GM12878 (cell line): ENCODE measurements at regions not wholly inside any gene's neighbourhood (a gene's known extent, or its start where the extent isn't known, plus 50 kb on each side); places are given as distances from the start of the nearest gene placed in this dataset.

Experiments
- ATAC-seq: fragments of 200-7000 bp; cut with Tn5 transposase; 3 replicates; pipeline ENCODE4 v1.9.1; 2020; ENCODE audit warnings: mild to moderate bottlenecking, moderate library complexity
- BruUV-seq: library from RNA; stranded (reverse); fragments of 400-500 nt; replicated peaks from 2 replicates; lab custom pipeline; 2021; lab: Mats Ljungman, UMichigan
- CTCF ChIA-PET: fragments of 300-600 bp; sonication (Branson Sonifier 250); formaldehyde crosslinking; extraction: SDS; loops from one replicate; lab custom pipeline; 2021; ENCODE audit warnings: inconsistent platforms; lab: Yijun Ruan, JAX
- POLR2A ChIA-PET: fragments of 350-600 bp; formaldehyde crosslinking; extraction: SDS; loops from one replicate; lab custom pipeline; 2021; ENCODE audit warnings: inconsistent platforms; lab: Charles Lee
- RAD21 ChIA-PET: fragments of 300-600 bp; sonication (Branson Sonifier 250); formaldehyde crosslinking; loops from one replicate; lab custom pipeline; 2023; ENCODE audit warnings: antibody characterized with exemption; ENCODE audit not compliant: unreplicated experiment; lab: Charles Lee
- SMC1A ChIA-PET: fragments of 300-600 bp; sonication (Branson Sonifier 250); formaldehyde crosslinking; loops from one replicate; lab custom pipeline; 2023; ENCODE audit not compliant: unreplicated experiment, uncharacterized antibody; lab: Charles Lee
- DNase-seq: peaks from one replicate; pipeline ENCODE4 v3.0.0-alpha.2; 2011; ENCODE audit warnings: low read depth, low spot score
- FAIRE-seq: peaks from 3 replicates; lab custom pipeline; 2011; peaks lifted over from hg19 to GRCh38; lab: Jason Lieb, UNC
- H2AFZ ChIP-seq: 2 replicates; pipeline ENCODE4 v1.6.0; 2011; ENCODE audit warnings: low read depth, low read length, control low read depth; ENCODE audit not compliant: control insufficient read depth
- H3K27ac ChIP-seq: 2 replicates; pipeline ENCODE4 v1.5.1; 2011; ENCODE audit warnings: control low read depth; ENCODE audit not compliant: control insufficient read depth, insufficient read depth
- H3K27me3 ChIP-seq, 2 experiments: replicated peaks in 1 of 2; 2 replicates each; pipeline versions ENCODE4 v1.6.0 to v1.6.1; 2011; ENCODE audit warnings: low read length in 1 of 2; ENCODE audit not compliant: control insufficient read depth in 2 of 2, insufficient read depth in 2 of 2
- H3K36me3 ChIP-seq, 2 experiments: 2 replicates each; pipeline ENCODE4 v1.5.1; 2011; ENCODE audit warnings: low read length in 1 of 2; ENCODE audit not compliant: control insufficient read depth in 2 of 2, insufficient read depth in 2 of 2
- H3K4me1 ChIP-seq: 2 replicates; pipeline ENCODE4 v1.6.1; 2011; ENCODE audit warnings: mild to moderate bottlenecking, low read length, moderate library complexity, mixed read lengths; ENCODE audit not compliant: control insufficient read depth, insufficient read depth
- H3K4me2 ChIP-seq: 2 replicates; pipeline ENCODE4 v1.6.0; 2011; ENCODE audit warnings: control low read depth; ENCODE audit not compliant: control insufficient read depth, insufficient read depth
- H3K4me3 ChIP-seq: fragments of 200-600 bp; sonication (generic); 2 replicates; pipeline ENCODE4 v1.5.1; 2016
- H3K79me2 ChIP-seq: 2 replicates; pipeline ENCODE4 v1.6.0; 2011; ENCODE audit warnings: low read length; ENCODE audit not compliant: control insufficient read depth, insufficient read depth
- H3K9ac ChIP-seq: 2 replicates; pipeline ENCODE4 v1.8.0; 2011; ENCODE audit warnings: low read length, control low read depth, mixed read lengths; ENCODE audit not compliant: control insufficient read depth, insufficient read depth
- H3K9me3 ChIP-seq: replicated peaks from 3 replicates; pipeline ENCODE4 v1.5.1; 2011; ENCODE audit warnings: mild to moderate bottlenecking, low read length; ENCODE audit not compliant: control insufficient read depth, insufficient read depth
- H4K20me1 ChIP-seq: 2 replicates; pipeline ENCODE4 v1.6.0; 2011; ENCODE audit not compliant: control insufficient read depth, insufficient read depth
- CEBPB ChIP-seq, 2 experiments: fragments of 150-350 bp in 1 of 2; IDR thresholded peaks; 2 replicates each; pipeline ENCODE4 v1.6.1; 2012 to 2014; ENCODE audit warnings: low read depth in 2 of 2, low read length in 2 of 2, borderline replicate concordance in 1 of 2, inconsistent platforms in 1 of 2
- CHD1 ChIP-seq: IDR thresholded peaks from 2 replicates; pipeline ENCODE4 v1.6.1; 2012; ENCODE audit warnings: low read depth, low read length, improper control_type of control experiment
- MYB ChIP-seq: fragments of 150-350 bp; IDR thresholded peaks from 2 replicates; pipeline ENCODE4 v1.6.1; 2014; ENCODE audit warnings: mild to moderate bottlenecking, low read depth, low read length, borderline replicate concordance
- MYC ChIP-seq: IDR thresholded peaks from 2 replicates; pipeline ENCODE4 v1.6.1; 2011; ENCODE audit warnings: mild to moderate bottlenecking, low read length, moderate library complexity, inconsistent platforms; ENCODE audit not compliant: insufficient read depth, insufficient replicate concordance, insufficient read length, severe bottlenecking
- NFXL1 ChIP-seq: fragments of 450-650 bp; IDR thresholded peaks from 2 replicates; pipeline ENCODE4 v1.6.1; 2017; ENCODE audit warnings: antibody characterized with exemption, mild to moderate bottlenecking, borderline replicate concordance
- NFYB ChIP-seq: IDR thresholded peaks from 2 replicates; pipeline ENCODE4 v1.6.1; 2011; ENCODE audit warnings: low read depth, mild to moderate bottlenecking, low read length, improper control_type of control experiment, moderate library complexity; ENCODE audit not compliant: insufficient read depth
- POLR2AphosphoS2 ChIP-seq: IDR thresholded peaks from 2 replicates; pipeline ENCODE4 v1.6.1; 2011; ENCODE audit warnings: low read depth, mild to moderate bottlenecking, low read length, improper control_type of control experiment, moderate library complexity
- STAT1 ChIP-seq: fragments of 450-650 bp; conservative IDR thresholded peaks from 2 replicates; pipeline ENCODE4 v1.6.1; 2014; ENCODE audit warnings: antibody characterized with exemption, mild to moderate bottlenecking
- STAT3 ChIP-seq: IDR thresholded peaks from 2 replicates; pipeline ENCODE4 v1.6.1; 2011; ENCODE audit warnings: low read depth, low read length, improper control_type of control experiment
- ZZZ3 ChIP-seq: IDR thresholded peaks from 2 replicates; pipeline ENCODE4 v1.6.1; 2011; ENCODE audit warnings: low read depth; ENCODE audit not compliant: control insufficient read depth, insufficient read length
- WGBS: methylation state at CpG from one replicate; pipeline ENCODE4 v1.1.6; 2016; ENCODE audit warnings: low lambda C conversion rate; ENCODE audit not compliant: insufficient replicate concordance, insufficient coverage; ENCODE audit errors: missing lambda C conversion rate; 5-methylcytosine and 5-hydroxymethylcytosine counted together
- in situ Hi-C: fragments of 300-500 bp; cut with MboI; formaldehyde crosslinking; loops from 9 replicates; pipeline ENCODE4 v1.14.3; 2018; ENCODE audit warnings: mixed read lengths
- intact Hi-C: fragments of 100-400 bp; cut with micrococcal nuclease; formaldehyde crosslinking; loops from one replicate; pipeline ENCODE4 v1.14.2; 2022; ENCODE audit not compliant: unreplicated experiment
- TF ChIP-seq, protein P1 (sequence below): IDR thresholded peaks from 2 replicates; pipeline ENCODE4 v1.6.1; 2012; ENCODE audit warnings: improper control_type of control experiment, low read depth, low read length; ENCODE audit not compliant: insufficient replicate concordance
- TF ChIP-seq, protein P2 (sequence below): IDR thresholded peaks from 2 replicates; pipeline ENCODE4 v1.6.1; 2012; ENCODE audit warnings: low read depth, low read length, improper control_type of control experiment
- TF ChIP-seq, protein P3 (sequence below): fragments of 450-650 bp; IDR thresholded peaks from 2 replicates; pipeline ENCODE4 v1.6.1; 2016; ENCODE audit warnings: mild to moderate bottlenecking

DNA sequence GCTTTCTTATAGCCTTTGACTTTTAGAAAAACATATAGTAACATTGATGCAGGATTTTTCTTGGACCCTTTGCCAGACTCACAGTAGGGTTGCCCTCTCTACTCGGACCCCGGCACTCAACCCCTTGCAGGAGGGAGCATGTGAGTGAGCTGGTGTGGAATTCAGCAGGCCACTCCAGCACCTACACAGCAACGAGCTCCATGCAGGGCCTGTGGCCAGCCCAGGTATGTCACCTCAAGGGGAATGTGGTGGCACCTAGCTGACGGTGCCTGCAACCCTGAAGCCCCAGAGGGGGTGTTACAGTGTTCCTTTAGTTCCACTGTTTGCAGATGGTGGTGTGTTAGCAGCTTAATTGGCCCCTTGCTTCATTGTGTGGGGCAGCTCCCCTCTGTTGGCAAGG is 414.9 kb downstream of the KCNJ2 start:
- no peaks in the 10 kb centered on the region for H3K4me1 ChIP-seq

More for the DNA sequence above, 414.9 kb downstream of the KCNJ2 start:
- Histone ChIP-seq H3K4me2 (no peak overlapping the region), H2AFZ (no peak overlapping the region), H3K79me2 (no peaks in the 10 kb centered on the region), H3K9me3 (no peaks in the 10 kb centered on the region), H3K27me3 (no peaks in the 10 kb centered on the region), H4K20me1 (no peaks in the 10 kb centered on the region), H3K4me3 (no peak overlapping the region), H3K9ac (no peak overlapping the region), H3K27ac (no peak overlapping the region), H3K36me3 (no peaks in the 10 kb centered on the region)
- ChIA-PET RAD21 (no interaction called here), CTCF (no interaction called here), SMC1A (no interaction called here), POLR2A (no interaction called here)
- in situ Hi-C loops: no loop called here
- WGBS: 2% methylated on average over 4 of the region's 4 CpGs
- no peak for DNase-seq
- TF ChIP-seq, protein P1, sequence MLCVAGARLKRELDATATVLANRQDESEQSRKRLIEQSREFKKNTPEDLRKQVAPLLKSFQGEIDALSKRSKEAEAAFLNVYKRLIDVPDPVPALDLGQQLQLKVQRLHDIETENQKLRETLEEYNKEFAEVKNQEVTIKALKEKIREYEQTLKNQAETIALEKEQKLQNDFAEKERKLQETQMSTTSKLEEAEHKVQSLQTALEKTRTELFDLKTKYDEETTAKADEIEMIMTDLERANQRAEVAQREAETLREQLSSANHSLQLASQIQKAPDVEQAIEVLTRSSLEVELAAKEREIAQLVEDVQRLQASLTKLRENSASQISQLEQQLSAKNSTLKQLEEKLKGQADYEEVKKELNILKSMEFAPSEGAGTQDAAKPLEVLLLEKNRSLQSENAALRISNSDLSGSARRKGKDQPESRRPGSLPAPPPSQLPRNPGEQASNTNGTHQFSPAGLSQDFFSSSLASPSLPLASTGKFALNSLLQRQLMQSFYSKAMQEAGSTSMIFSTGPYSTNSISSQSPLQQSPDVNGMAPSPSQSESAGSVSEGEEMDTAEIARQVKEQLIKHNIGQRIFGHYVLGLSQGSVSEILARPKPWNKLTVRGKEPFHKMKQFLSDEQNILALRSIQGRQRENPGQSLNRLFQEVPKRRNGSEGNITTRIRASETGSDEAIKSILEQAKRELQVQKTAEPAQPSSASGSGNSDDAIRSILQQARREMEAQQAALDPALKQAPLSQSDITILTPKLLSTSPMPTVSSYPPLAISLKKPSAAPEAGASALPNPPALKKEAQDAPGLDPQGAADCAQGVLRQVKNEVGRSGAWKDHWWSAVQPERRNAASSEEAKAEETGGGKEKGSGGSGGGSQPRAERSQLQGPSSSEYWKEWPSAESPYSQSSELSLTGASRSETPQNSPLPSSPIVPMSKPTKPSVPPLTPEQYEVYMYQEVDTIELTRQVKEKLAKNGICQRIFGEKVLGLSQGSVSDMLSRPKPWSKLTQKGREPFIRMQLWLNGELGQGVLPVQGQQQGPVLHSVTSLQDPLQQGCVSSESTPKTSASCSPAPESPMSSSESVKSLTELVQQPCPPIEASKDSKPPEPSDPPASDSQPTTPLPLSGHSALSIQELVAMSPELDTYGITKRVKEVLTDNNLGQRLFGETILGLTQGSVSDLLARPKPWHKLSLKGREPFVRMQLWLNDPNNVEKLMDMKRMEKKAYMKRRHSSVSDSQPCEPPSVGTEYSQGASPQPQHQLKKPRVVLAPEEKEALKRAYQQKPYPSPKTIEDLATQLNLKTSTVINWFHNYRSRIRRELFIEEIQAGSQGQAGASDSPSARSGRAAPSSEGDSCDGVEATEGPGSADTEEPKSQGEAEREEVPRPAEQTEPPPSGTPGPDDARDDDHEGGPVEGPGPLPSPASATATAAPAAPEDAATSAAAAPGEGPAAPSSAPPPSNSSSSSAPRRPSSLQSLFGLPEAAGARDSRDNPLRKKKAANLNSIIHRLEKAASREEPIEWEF: no peak
- TF ChIP-seq STAT1: no peak
- TF ChIP-seq CHD1: no peak
- no peak for TF ChIP-seq ZZZ3
- TF ChIP-seq CEBPB (IDR thresholded peaks at IDR 0.05; ENCODE audit: borderline replicate concordance in 1 of 2, low read depth in 2 of 2, low read length in 2 of 2): no peak
- no peak for TF ChIP-seq MYC
- TF ChIP-seq, protein P2, sequence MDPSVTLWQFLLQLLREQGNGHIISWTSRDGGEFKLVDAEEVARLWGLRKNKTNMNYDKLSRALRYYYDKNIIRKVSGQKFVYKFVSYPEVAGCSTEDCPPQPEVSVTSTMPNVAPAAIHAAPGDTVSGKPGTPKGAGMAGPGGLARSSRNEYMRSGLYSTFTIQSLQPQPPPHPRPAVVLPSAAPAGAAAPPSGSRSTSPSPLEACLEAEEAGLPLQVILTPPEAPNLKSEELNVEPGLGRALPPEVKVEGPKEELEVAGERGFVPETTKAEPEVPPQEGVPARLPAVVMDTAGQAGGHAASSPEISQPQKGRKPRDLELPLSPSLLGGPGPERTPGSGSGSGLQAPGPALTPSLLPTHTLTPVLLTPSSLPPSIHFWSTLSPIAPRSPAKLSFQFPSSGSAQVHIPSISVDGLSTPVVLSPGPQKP: no peak
- no peak for TF ChIP-seq NFYB
- TF ChIP-seq, protein P3, sequence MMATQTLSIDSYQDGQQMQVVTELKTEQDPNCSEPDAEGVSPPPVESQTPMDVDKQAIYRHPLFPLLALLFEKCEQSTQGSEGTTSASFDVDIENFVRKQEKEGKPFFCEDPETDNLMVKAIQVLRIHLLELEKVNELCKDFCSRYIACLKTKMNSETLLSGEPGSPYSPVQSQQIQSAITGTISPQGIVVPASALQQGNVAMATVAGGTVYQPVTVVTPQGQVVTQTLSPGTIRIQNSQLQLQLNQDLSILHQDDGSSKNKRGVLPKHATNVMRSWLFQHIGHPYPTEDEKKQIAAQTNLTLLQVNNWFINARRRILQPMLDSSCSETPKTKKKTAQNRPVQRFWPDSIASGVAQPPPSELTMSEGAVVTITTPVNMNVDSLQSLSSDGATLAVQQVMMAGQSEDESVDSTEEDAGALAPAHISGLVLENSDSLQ: no peak
- TF ChIP-seq MYB: no peak
- no peak for TF ChIP-seq NFXL1
- TF ChIP-seq POLR2AphosphoS2: no peak
- TF ChIP-seq STAT3: no peak
- no peak for FAIRE-seq
- no TSS peak for BruUV-seq
- no peak for ATAC-seq
- intact Hi-C loops: no loop called here
